HG03097 (cell line): ENCODE measurements at regions not wholly inside any gene's neighbourhood (a gene's known extent, or its start where the extent isn't known, plus 50 kb on each side); places are given as distances from the start of the nearest gene placed in this dataset.

Experiments
- ATAC-seq: cut with Tn5 transposase; IDR thresholded peaks from one replicate; pipeline ENCODE4 v1.9.1; 2021; ENCODE audit not compliant: unreplicated experiment, low FRiP score

- ATAC-seq = no peak
Observed at GRCh38 chrX:38856670-38857265, 55.5 kb downstream of the MID1IP1 start.

- ATAC-seq = no peak
Observed at GRCh38 chrX:38857736-38858523, 56.7 kb downstream of the MID1IP1 start.

GRCh38 chrX:38859602-38860001 lies 58.3 kb downstream of the MID1IP1 start:
- ATAC-seq = no peak

DNA sequence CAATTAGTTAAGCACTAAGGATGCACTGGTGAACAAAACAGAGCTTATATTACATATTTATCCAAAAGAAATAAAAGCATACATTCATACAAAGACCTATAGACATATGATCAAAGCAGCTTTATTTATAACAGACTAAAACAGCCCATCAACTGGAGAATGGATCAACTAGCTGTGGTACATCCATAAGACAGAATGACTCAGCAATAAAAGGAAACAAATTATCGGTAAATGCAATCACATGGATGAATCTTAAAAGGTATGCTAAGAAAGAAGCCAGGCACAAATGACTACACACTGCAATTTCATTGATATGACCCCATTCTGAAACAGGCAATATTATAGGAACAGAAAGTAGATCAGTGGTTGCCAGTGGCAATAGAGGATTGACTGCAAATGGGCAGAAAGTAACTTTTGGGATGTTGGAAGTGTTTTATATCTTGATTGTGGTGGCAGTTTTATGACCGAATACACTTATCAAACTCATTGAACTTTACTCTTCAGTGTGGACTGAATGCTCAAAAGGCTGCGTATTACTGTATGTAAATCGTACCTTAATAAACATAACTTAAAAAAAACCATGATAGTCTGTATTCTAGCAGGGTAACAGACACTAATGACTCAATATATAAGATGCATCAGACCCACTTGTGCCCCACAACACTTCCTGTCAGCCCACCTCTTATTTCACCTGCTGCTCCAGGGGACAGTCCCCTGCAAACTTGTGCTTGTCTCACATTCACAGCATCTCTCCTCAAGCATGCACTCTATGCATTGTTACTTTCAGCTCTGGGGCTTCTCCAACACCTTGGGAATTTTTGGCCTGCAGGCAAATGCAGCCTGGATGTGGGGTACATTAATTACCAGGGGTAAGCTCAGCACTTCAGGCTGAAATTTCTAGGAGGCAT lies 59.1 kb downstream of the MID1IP1 start:
- ATAC-seq = no peak

- no peak for ATAC-seq
Observed at GRCh38 chrX:38861489-38861888, 60.2 kb downstream of the MID1IP1 start.

DNA sequence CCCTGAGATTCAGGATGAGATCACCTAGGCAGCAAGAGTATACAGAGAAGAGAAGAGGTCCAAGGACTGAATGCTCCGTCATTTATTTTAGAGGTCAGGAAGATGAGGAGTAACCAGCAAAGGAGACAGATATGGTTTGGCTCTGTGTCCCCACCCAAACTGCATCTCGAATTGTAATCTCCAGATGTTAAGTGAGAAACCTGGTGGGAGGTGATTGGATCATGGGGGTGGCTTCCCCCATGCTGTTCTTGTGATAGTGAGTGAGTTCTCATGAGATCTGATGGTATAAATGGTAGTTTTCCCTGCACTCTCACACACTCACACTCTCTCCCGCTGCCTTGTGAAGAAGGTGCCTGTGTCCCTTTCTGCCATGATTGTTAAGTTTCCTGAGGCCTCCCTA lies 60.8 kb downstream of the MID1IP1 start:
- ATAC-seq = no peak

GRCh38 chrX:38864165-38864564 lies 62.9 kb downstream of the MID1IP1 start:
- no peak for ATAC-seq

- no peak for ATAC-seq
Observed at GRCh38 chrX:38868321-38868720, 67.1 kb downstream of the MID1IP1 start.

GRCh38 chrX:38868941-38869401 lies 67.7 kb downstream of the MID1IP1 start:
- no peak for ATAC-seq

DNA sequence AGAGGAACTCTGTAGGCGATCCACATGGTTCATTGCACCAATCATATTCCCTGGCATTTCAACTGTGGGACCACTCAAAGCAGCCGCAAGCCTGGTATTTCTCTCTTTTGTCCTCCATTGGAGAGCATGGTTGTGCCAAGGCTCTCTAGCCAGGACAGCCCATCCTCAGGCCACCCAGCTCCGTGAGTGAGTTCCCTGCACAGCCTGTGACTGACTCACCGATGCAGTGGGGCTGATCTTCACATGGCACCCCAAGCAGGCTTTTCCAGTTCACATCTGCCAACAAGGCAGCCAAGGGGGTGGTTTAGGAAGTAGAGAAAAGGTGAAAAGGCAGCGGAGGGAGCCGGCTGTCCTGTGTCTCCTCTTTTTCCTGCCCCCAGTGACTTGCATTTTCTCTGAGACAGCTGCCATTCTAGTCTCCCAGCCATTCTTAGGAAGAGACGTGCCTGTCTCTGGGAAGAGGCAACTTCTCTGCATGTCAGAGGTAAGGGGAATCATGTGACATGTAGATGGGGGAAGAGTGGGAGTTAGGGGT lies 69.2 kb downstream of the MID1IP1 start:
- ATAC-seq = no peak

DNA sequence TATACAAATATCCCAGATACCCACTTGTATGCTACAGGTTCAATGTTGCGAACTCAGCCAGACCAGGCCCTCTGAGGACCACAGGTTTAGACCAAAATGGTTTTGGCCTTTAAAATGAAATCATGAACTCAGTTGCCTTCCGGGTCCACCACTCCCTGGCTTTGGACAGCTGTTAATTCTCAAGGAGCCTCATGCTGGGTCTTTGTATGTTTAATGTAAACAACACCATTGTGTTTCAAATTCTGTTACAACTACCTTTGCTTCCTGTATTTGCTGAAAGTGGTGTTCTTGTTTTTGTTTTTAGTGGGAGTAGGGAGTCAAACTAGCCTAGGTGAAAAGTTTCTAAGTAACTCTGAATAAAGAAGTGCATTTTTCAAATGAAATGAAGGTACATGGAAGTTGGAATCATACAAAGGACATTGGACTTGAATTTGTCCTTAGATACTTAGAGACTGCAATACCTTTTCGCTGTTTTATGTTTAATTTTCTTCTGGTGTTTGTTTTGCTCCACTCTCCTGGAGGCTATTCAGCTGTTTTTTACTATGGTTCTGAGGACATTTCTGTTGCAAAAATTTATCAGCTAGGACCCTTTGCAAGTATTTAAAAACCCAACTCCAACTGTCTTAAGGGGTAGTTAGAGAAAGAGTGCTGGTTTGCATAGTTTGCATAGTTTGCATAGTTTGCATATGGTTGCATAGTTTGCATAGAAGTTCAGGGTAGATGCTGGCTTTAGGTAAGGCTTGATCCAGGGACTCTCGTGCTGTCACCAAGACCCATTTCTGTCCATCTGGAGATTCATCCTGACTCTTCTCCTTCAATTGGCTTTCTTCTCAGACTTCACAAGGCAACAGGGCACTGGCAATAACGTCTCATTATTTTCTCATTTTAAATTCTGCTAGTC lies 70.1 kb downstream of the MID1IP1 start:
- no peak for ATAC-seq

DNA sequence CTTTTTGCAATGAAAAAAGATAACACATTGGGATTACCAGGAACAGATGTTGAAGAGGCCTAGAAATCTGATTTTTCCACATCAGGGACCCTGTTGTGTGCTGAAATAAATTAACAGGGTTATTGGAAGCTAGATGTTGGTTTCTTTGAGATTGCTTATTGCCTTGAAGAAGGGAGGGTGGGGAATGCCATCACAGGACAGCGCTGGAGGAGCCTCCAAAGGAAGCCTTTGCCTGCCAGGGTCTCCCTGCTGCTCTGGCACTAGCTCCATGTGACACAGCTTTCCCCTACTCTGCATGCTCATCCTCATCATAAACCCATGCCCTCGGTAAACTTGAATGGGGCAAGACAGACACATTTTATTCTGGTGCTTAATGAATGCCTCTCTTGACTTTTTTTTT lies 76.1 kb downstream of the MID1IP1 start:
- no peak for ATAC-seq

DNA sequence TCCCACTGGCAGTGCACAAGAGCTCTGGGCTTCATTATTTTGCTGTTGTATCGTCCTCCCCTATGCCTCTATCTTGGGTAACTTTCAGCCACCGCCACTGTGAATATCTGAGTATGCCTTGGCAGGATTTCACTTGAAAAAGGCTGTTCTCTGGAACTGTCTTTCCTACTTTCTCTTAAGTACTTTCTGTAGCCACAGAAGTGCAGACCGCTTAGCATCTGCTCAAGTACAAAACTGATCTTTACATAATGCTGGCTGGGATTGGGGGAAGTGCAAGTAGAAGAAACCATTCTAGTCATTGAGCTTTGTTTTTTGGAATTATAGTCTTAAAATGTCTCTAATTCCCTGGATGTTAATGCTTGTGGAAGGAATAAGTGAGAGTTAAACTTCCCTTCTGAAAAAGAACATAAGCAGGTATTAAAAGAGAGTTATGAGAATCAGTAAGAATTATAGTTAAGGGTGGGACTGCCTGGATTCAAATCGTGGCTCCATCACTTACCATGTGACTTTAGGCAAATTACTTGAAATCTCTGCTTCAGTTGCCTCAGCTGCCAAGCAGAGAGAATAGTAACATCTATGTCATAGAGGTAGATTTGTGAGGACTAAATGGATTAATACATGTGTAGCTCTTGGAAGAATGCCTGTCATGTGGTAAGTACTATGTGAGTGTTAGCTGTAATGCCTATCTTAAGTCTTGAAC lies 77.5 kb downstream of the MID1IP1 start:
- no peak for ATAC-seq

DNA sequence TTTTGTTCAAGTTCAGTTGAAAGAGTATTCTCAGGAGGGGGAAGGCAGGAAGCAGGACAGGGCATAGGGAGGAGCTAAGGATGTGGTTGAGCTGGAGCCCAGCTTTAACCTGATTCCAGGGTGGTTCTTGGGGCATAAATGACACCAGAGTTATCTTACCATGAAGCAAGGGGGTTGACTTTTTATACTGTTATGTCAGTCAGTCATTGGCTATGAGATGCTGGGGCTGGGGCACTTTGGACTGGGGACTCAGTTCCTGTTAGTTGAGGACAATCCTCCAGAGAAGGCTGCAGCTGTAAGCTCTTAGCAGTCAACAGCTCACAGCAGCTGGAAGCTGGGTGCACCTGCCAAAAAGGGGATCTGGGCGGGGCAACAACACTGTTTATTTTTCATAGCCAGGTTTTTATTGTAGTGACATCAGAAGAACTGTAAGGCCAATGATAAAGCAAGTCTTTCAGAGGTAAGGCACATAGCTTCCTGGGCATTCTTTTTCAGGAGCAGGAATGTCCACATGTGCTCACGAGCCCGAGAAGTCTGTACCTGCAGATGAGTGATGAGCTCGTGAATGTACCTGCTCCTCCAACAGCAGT lies 78.5 kb downstream of the MID1IP1 start:
- ATAC-seq = peak; percentile 43

- no peak for ATAC-seq
Observed at GRCh38 chrX:38880296-38880854, 79.1 kb downstream of the MID1IP1 start.

- no peak for ATAC-seq
Observed at GRCh38 chrX:38881066-38881465, 79.8 kb downstream of the MID1IP1 start.

- ATAC-seq = no peak
Observed at GRCh38 chrX:38881727-38882126, 80.5 kb downstream of the MID1IP1 start.

DNA sequence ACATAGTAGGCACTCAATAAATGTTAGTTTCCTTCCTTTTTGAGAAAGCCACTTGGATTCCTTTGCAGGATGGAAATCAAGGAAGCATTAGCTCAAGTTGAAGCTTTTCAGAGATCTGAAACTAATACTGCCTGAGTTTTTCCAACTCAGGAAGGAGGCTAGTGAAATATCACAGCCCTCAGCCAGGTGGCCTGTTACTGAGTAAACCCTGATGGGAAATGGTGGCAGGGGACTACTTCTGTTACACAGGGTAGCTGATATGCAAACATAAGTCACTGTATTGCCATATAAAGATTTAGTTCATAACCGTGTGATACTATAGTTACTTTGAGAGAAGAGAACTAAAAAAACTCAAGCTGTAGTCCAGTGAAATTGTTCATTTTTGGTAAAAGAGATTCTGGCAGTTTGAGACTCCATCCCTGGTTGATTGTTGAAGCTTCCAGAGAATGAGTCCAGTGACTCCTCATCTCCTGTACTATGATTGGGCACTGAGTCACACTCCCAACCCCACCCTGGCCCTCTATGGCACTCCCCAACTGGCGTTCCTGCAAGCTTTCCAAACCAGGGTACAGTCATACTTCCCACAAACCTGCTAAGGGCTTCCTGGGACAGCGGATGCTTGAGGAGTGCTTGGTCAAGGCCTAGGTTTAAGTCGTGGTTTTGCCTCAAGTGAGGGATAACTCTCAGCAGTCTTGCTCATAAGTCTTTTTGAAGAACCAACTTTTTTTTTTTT lies 81.8 kb downstream of the MID1IP1 start:
- ATAC-seq = no peak
